Trophoblast cell (in vitro differentiated cells and primary cell): ENCODE measurements at regions not wholly inside any gene's neighbourhood (a gene's known extent, or its start where the extent isn't known, plus 50 kb on each side); places are given as distances from the start of the nearest gene placed in this dataset.

ENCODE experiments used
- DNase-seq, 2 donors: peaks; one replicate each; pipeline ENCODE4 v3.0.0-alpha.2; 2016
- H2AFZ ChIP-seq: 2 replicates; pipeline ENCODE4 v1.6.1; 2013; ENCODE audit warnings: low read length, moderate library complexity, mild to moderate bottlenecking; ENCODE audit not compliant: insufficient read depth, poor library complexity
- H2AK5ac ChIP-seq: 2 replicates; pipeline ENCODE4 v1.6.1; 2013; ENCODE audit warnings: mild to moderate bottlenecking, low read length
- H2BK120ac ChIP-seq: 2 replicates; pipeline ENCODE4 v1.6.1; 2013; ENCODE audit warnings: low read length, mild to moderate bottlenecking, moderate library complexity; ENCODE audit not compliant: insufficient read depth, poor library complexity
- H2BK12ac ChIP-seq: 2 replicates; pipeline ENCODE4 v1.6.1; 2013; ENCODE audit warnings: mild to moderate bottlenecking, low read length, moderate library complexity
- H2BK5ac ChIP-seq: 2 replicates; pipeline ENCODE4 v1.6.1; 2013; ENCODE audit warnings: low read length, low read depth, moderate library complexity, mild to moderate bottlenecking; ENCODE audit not compliant: poor library complexity
- H3K14ac ChIP-seq: 2 replicates; pipeline ENCODE4 v1.6.1; 2013; ENCODE audit warnings: mild to moderate bottlenecking, low read length
- H3K18ac ChIP-seq: 2 replicates; pipeline ENCODE4 v1.6.1; 2013; ENCODE audit warnings: mild to moderate bottlenecking, low read length
- H3K23ac ChIP-seq: 2 replicates; pipeline ENCODE4 v1.6.1; 2013; ENCODE audit warnings: low read length
- H3K27ac ChIP-seq: 2 replicates; pipeline ENCODE4 v1.5.1; 2013; ENCODE audit warnings: low read depth, mild to moderate bottlenecking, inconsistent platforms, low read length, moderate library complexity
- H3K27me3 ChIP-seq: 2 replicates; pipeline ENCODE4 v1.6.1; 2013; ENCODE audit warnings: inconsistent platforms, mild to moderate bottlenecking, low read length, moderate library complexity; ENCODE audit not compliant: insufficient read depth
- H3K36me3 ChIP-seq, 2 experiments: 1 replicate in 1 of 2; 2 replicates in 1 of 2; pipeline ENCODE4 v1.6.1; 2013; ENCODE audit warnings: low read length in 2 of 2, mild to moderate bottlenecking in 2 of 2, moderate library complexity in 1 of 2; ENCODE audit not compliant: insufficient read depth in 2 of 2, control insufficient read depth in 1 of 2
- H3K4ac ChIP-seq: 2 replicates; pipeline ENCODE4 v1.6.1; 2013; ENCODE audit warnings: low read depth, mild to moderate bottlenecking, low read length, moderate library complexity
- H3K4me1 ChIP-seq, 2 experiments: 1 replicate in 1 of 2; 2 replicates in 1 of 2; pipeline ENCODE4 v1.6.1; 2013; ENCODE audit warnings: low read length in 2 of 2, mild to moderate bottlenecking in 2 of 2, moderate library complexity in 1 of 2; ENCODE audit not compliant: insufficient read depth in 2 of 2, control insufficient read depth in 1 of 2
- H3K4me2 ChIP-seq: 2 replicates; pipeline ENCODE4 v1.6.1; 2013; ENCODE audit warnings: inconsistent platforms, mild to moderate bottlenecking, low read length, moderate library complexity
- H3K4me3 ChIP-seq: 2 replicates; pipeline ENCODE4 v1.5.1; 2013; ENCODE audit warnings: mild to moderate bottlenecking, low read depth, low read length, inconsistent platforms
- H3K79me1 ChIP-seq: one replicate; pipeline ENCODE4 v1.6.1; 2013; ENCODE audit warnings: low read length
- H3K79me2 ChIP-seq: 2 replicates; pipeline ENCODE4 v1.6.1; 2013; ENCODE audit warnings: low read length, mild to moderate bottlenecking; ENCODE audit not compliant: control insufficient read depth, insufficient read depth, poor library complexity
- H3K9ac ChIP-seq: 2 replicates; pipeline ENCODE4 v1.6.1; 2013; ENCODE audit warnings: mild to moderate bottlenecking, low read length
- H3K9me3 ChIP-seq: 2 replicates; pipeline ENCODE4 v1.6.1; 2013; ENCODE audit warnings: low read depth, mild to moderate bottlenecking, control low read depth, inconsistent platforms, low read length; ENCODE audit not compliant: insufficient read depth
- H4K12ac ChIP-seq: 2 replicates; pipeline ENCODE4 v1.6.1; 2013; ENCODE audit warnings: low read depth, mild to moderate bottlenecking, low read length, moderate library complexity
- H4K8ac ChIP-seq: 2 replicates; pipeline ENCODE4 v1.6.1; 2013; ENCODE audit warnings: low read depth, mild to moderate bottlenecking, low read length, moderate library complexity
- H4K91ac ChIP-seq: one replicate; pipeline ENCODE4 v1.6.1; 2013; ENCODE audit warnings: low read depth, mild to moderate bottlenecking, low read length, moderate library complexity
- WGBS: extraction: QIAGEN DNeasy Blood & Tissue Kit; methylation state at CpG from one replicate; pipeline ENCODE4 v1.1.7; 2013; ENCODE audit warnings: missing lambda C conversion rate; ENCODE audit not compliant: insufficient read length, insufficient coverage; ENCODE audit errors: extremely low coverage; 5-methylcytosine and 5-hydroxymethylcytosine counted together

DNA sequence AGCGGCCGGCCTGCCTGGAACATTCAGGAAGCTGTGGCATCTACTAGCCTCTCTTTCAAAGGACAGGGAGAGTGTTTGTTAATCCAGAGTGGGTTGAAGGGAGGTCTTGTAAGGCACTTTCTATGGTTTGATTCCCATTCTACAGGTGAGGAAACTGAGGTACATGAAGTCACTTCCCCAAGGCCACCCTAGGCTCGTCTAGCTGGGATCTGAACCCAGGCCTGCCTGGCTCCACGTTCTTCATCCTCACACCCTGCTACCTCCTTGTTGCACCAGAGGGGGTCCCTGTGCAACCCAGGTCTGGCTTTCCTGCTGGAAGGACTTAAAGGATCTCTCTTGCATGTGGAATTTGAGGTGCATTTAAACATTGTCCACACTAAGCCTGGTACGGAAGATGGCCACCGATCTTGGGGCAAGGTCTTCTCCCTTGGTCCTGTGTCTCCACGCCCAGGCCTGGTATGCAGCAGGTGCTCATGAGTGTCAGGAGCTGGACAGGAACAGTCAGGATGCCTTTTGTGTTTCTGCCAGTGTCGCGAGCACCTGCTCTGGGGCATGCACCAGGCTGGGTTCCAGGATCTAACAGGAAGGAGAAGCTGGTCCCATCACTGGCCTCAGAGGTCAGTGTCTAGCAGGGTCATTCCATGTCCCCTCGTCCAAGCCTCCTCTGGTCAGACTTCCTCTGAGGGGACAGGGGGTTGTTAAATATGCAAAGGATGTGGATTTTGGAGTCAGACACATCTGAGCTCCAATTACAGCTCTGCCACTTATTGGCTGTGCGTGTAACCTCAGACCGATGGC lies 103.2 kb upstream of the RUNX3 start:
- no peaks in the 10 kb centered on the region for H3K79me1 ChIP-seq
- H2AK5ac ChIP-seq = no peak overlapping the region
- no peak overlapping the region for H3K27ac ChIP-seq
- no peak for DNase-seq
- no peak overlapping the region for H2BK12ac ChIP-seq
- no peaks in the 10 kb centered on the region for H3K36me3 ChIP-seq
- H3K4ac ChIP-seq = no peak overlapping the region
- H3K79me2 ChIP-seq = no peaks in the 10 kb centered on the region
- no peaks in the 10 kb centered on the region for H3K27me3 ChIP-seq
- H3K9me3 ChIP-seq = peaks cover 3% of the 10 kb centered on the region
- no peak overlapping the region for H3K18ac ChIP-seq
- H3K4me1 ChIP-seq = no peaks in the 10 kb centered on the region
- H3K4me2 ChIP-seq = no peak overlapping the region
- no peak overlapping the region for H3K23ac ChIP-seq
- H3K14ac ChIP-seq = no peak overlapping the region
- no peak overlapping the region for H2BK120ac ChIP-seq
- no peak overlapping the region for H4K8ac ChIP-seq
- H3K9ac ChIP-seq = no peak overlapping the region
- H2AFZ ChIP-seq = no peak overlapping the region
- no peak overlapping the region for H2BK5ac ChIP-seq
- H4K12ac ChIP-seq = no peak overlapping the region
- H3K4me3 ChIP-seq = no peak overlapping the region
- no peak overlapping the region for H4K91ac ChIP-seq
- WGBS = no CpG with 5 or more reads among the region's 12 CpGs

DNA sequence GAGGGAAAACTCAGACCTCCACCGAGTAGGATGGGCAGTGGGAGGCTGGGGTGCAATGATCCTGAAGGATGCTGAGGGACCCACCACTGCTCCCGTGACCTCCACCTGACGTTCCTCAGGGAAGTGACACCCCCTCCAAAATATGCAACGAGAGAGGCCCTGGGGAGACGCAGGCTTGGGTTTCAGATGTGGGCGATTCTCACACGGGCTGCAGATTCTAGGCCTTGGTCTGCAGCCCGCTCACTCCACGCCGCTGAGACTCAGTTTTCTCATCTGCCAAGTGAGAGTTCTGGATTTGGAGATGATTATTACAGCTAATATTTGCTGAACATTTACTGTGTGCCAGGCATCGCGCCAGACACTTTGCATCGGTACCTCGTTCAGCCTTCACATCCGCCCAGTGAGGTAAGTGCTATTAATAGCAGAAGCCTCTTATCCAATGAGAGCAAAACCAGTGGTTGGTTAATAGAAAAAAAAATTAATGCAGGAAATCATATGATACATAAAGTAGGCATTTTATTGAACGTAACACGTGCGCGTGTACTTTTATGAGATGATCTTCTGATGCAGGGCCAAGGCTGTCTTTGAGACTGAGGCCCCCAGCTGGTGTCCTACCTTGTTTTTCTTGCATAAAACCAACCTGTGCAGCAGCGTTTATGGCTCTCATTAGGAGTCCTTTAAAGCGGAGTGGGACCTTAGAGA lies 102.0 kb upstream of the RUNX3 start:
- Histone ChIP-seq H2BK5ac (no peak overlapping the region), H3K4ac (no peak overlapping the region), H3K36me3 (no peaks in the 10 kb centered on the region), H3K79me2 (no peaks in the 10 kb centered on the region), H3K4me1 (no peaks in the 10 kb centered on the region), H3K9ac (no peak overlapping the region), H2AFZ (no peak overlapping the region), H4K12ac (no peak overlapping the region), H3K4me3 (no peak overlapping the region), H3K14ac (no peak overlapping the region), H3K27ac (no peak overlapping the region), H3K27me3 (no peaks in the 10 kb centered on the region), H3K9me3 (peaks cover 3% of the 10 kb centered on the region), H3K18ac (no peak overlapping the region), H3K23ac (no peak overlapping the region), H3K79me1 (no peaks in the 10 kb centered on the region), H4K8ac (no peak overlapping the region), H2BK120ac (no peak overlapping the region), H3K4me2 (no peak overlapping the region), H2AK5ac (no peak overlapping the region), H2BK12ac (no peak overlapping the region), H4K91ac (no peak overlapping the region)
- no peak for DNase-seq
- no CpG with 5 or more reads among the region's 21 CpGs for WGBS

DNA sequence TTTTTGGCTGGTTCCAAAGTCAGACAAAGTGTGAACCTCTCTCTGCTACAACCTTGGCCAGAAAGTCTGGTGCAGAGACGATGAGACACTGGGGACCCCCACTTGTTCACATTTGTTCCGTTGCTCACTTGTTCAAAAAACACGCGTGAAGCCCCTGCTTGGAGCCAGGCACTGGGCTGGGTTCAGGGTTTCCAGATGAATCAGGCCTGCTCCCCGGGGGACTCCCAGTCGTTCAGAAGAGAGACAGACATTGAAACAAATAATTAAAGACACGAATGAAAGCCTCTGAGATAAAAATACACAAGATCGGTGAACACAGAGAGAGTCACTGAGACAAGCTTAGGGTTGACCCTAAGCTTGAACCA lies 101.5 kb upstream of the RUNX3 start:
- Histone ChIP-seq H3K4me2 (no peak overlapping the region), H2AFZ (no peak overlapping the region), H3K36me3 (no peaks in the 10 kb centered on the region), H3K14ac (no peak overlapping the region), H3K79me2 (no peaks in the 10 kb centered on the region), H3K4ac (no peak overlapping the region), H2BK120ac (no peak overlapping the region), H2BK5ac (no peak overlapping the region), H2BK12ac (no peak overlapping the region), H3K27ac (no peak overlapping the region), H4K8ac (no peak overlapping the region), H2AK5ac (no peak overlapping the region), H3K4me1 (peaks cover 0 to 2% of the 10 kb centered on the region in 2 experiments), H3K18ac (no peak overlapping the region), H3K23ac (no peak overlapping the region), H3K79me1 (no peaks in the 10 kb centered on the region), H3K4me3 (no peak overlapping the region), H3K9me3 (peaks cover 3% of the 10 kb centered on the region), H3K9ac (no peak overlapping the region), H3K27me3 (no peaks in the 10 kb centered on the region), H4K12ac (no peak overlapping the region), H4K91ac (no peak overlapping the region)
- no peak for DNase-seq
- no CpG with 5 or more reads among the region's 8 CpGs for WGBS

GRCh38 chr1:25030674-25031589 lies 100.9 kb upstream of the RUNX3 start:
- H2BK120ac ChIP-seq = no peak overlapping the region
- no peaks in the 10 kb centered on the region for H3K27me3 ChIP-seq

More at GRCh38 chr1:25030674-25031589, 100.9 kb upstream of the RUNX3 start:
- Histone ChIP-seq H3K4me3 (no peak overlapping the region), H4K91ac (no peak overlapping the region), H4K12ac (no peak overlapping the region), H3K18ac (no peak overlapping the region), H3K9me3 (peaks cover 3% of the 10 kb centered on the region), H3K14ac (no peak overlapping the region), H3K79me2 (no peaks in the 10 kb centered on the region), H3K79me1 (no peaks in the 10 kb centered on the region), H3K9ac (no peak overlapping the region), H3K27ac (no peak overlapping the region), H3K4me1 (peaks cover 0 to 2% of the 10 kb centered on the region in 2 experiments), H2AK5ac (no peak overlapping the region), H2BK12ac (no peak overlapping the region), H4K8ac (no peak overlapping the region), H2AFZ (no peak overlapping the region), H3K4me2 (no peak overlapping the region), H2BK5ac (no peak overlapping the region), H3K36me3 (no peaks in the 10 kb centered on the region), H3K23ac (no peak overlapping the region), H3K4ac (no peak overlapping the region)
- WGBS = 100% methylated on average over 2 of the region's 6 CpGs
- no peak for DNase-seq
